ENCODE measurements at regions not wholly inside any gene's neighbourhood (a gene's known extent, or its start where the extent isn't known, plus 50 kb on each side); places are given as distances from the start of the nearest gene placed in this dataset.

DNA sequence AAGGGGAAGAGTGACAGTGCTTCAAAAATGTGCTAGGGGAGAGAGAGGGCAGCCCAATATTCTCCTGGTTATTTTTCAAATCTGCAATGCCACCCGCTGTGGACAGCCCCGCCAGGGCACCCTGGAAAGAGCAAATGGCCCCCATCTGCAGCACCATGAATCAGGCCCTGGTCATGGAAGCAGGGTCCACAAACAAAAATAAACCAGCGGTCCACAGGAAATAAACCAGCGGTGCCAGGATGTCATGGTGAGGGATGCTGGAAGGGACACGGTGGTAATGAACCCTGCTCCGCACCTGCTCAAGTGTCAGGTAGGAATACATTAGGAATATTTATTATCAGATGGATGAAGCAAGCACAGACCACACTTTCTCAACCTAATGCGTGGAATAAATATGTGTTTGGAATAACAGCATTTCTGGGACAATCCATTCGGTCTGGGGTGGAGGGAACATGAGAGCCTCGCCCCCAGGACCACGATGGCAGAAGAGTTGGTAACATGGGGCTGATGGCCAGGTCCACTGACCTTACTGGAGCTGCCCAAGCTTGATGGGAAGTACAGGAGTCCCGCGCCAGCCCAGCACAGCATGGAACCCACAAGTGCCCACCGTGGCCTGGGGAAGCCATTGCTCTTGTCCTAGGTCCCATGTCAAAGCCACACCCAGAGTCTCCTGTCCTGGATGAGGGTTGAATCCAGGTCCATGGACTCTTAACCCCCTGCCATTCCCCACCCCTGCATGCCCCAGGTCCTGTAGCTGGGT, 181.7 kb downstream of the BRD1 start:
- no peak overlapping the region for H3K27ac ChIP-seq (ENCODE audit: low read depth, low read length)
- H3K4me2 ChIP-seq (ENCODE audit: low read depth, low read length, poor library complexity, severe bottlenecking): no peak overlapping the region
- no peaks in the 10 kb centered on the region for H3K9me3 ChIP-seq (ENCODE audit: insufficient read depth, low read length)
- H2AFZ ChIP-seq (ENCODE audit: low read depth, low read length, severe bottlenecking): no peak overlapping the region
- H3K9me2 ChIP-seq (replicated peaks; ENCODE audit: insufficient read depth, low read length): no peaks in the 10 kb centered on the region
- H3K36me3 ChIP-seq (ENCODE audit: low read length): no peaks in the 10 kb centered on the region
- peaks cover 78% of the 10 kb centered on the region for H3K79me2 ChIP-seq (ENCODE audit: insufficient read depth, low read length)
- H3K9ac ChIP-seq (ENCODE audit: low read length): no peak overlapping the region
- H4K20me1 ChIP-seq (ENCODE audit: low read depth, low read length): no peaks in the 10 kb centered on the region
- TF ChIP-seq, protein P1, sequence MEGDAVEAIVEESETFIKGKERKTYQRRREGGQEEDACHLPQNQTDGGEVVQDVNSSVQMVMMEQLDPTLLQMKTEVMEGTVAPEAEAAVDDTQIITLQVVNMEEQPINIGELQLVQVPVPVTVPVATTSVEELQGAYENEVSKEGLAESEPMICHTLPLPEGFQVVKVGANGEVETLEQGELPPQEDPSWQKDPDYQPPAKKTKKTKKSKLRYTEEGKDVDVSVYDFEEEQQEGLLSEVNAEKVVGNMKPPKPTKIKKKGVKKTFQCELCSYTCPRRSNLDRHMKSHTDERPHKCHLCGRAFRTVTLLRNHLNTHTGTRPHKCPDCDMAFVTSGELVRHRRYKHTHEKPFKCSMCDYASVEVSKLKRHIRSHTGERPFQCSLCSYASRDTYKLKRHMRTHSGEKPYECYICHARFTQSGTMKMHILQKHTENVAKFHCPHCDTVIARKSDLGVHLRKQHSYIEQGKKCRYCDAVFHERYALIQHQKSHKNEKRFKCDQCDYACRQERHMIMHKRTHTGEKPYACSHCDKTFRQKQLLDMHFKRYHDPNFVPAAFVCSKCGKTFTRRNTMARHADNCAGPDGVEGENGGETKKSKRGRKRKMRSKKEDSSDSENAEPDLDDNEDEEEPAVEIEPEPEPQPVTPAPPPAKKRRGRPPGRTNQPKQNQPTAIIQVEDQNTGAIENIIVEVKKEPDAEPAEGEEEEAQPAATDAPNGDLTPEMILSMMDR (IDR thresholded peaks at IDR 0.05; ENCODE audit: insufficient read depth, low read length, poor library complexity, severe bottlenecking): no peak
- TF ChIP-seq EZH2phosphoT487 (conservative IDR thresholded peaks at IDR 0.05; ENCODE audit: low read length): no peak
- H3F3A ChIP-seq (ENCODE audit: insufficient read depth): no peaks in the 10 kb centered on the region
- H3K4me3 ChIP-seq (ENCODE audit: insufficient read depth, low read length, poor library complexity, severe bottlenecking): no peak overlapping the region
- H3K27me3 ChIP-seq (ENCODE audit: low read length): no peaks in the 10 kb centered on the region

DNA sequence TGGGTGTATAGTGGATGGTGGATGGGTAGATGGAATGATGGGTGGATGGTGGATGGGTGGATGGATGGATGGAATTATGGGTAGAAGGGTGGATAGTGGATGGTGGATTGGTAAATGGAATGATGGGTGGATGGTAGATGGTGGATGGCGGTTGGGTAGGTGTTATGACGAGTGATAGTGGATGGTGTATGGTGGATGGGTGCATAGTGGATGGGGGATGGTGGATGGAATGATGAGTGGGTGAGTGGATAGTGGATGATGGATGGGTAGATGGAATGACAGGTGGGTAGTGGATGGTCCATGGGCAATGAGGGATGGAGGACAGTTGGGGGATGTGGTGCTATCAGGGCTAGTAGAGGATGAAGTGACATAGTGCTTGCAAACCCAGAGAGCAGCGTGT, 182.4 kb downstream of the BRD1 start:
- TF ChIP-seq EZH2phosphoT487 (conservative IDR thresholded peaks at IDR 0.05; ENCODE audit: low read length): no peak
- TF ChIP-seq, protein P1 (IDR thresholded peaks at IDR 0.05; ENCODE audit: insufficient read depth, low read length, poor library complexity, severe bottlenecking): no peak
- Histone ChIP-seq H2AFZ (ENCODE audit: low read depth, low read length, severe bottlenecking) (no peak overlapping the region), H3K27me3 (ENCODE audit: low read length) (no peaks in the 10 kb centered on the region), H3K9me2 (replicated peaks; ENCODE audit: insufficient read depth, low read length) (no peaks in the 10 kb centered on the region), H3K9ac (ENCODE audit: low read length) (no peak overlapping the region), H3F3A (ENCODE audit: insufficient read depth) (no peaks in the 10 kb centered on the region), H3K4me3 (ENCODE audit: insufficient read depth, low read length, poor library complexity, severe bottlenecking) (no peak overlapping the region), H3K9me3 (ENCODE audit: insufficient read depth, low read length) (no peaks in the 10 kb centered on the region), H3K36me3 (ENCODE audit: low read length) (no peaks in the 10 kb centered on the region), H4K20me1 (ENCODE audit: low read depth, low read length) (no peaks in the 10 kb centered on the region), H3K27ac (ENCODE audit: low read depth, low read length) (no peak overlapping the region), H3K4me2 (ENCODE audit: low read depth, low read length, poor library complexity, severe bottlenecking) (no peak overlapping the region), H3K79me2 (ENCODE audit: insufficient read depth, low read length) (peaks cover 71% of the 10 kb centered on the region)

DNA sequence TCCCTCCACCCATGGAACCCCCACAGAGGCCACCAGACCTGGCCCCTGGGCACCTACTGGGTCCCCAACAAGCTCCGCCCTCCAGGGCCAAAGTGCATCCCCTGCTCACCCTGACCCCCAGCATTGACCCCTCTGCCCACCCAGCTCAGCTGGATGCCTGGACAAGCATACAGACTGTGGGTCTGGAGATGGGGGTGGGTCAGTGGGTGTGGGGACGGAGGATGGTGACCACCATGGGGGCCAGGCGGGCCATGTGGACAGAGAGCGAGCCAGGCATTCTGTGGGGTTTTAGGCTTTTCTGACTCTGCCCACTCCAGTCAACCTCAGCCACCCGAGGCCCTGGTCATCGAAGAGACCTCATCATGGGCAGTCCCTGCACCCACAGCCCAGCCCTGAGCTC, 183.7 kb downstream of the BRD1 start:
- H3K9me3 ChIP-seq (ENCODE audit: insufficient read depth, low read length): no peaks in the 10 kb centered on the region
- no peak overlapping the region for H3K9ac ChIP-seq (ENCODE audit: low read length)
- H3K4me2 ChIP-seq (ENCODE audit: low read depth, low read length, poor library complexity, severe bottlenecking): no peak overlapping the region
- no peak overlapping the region for H3K27ac ChIP-seq (ENCODE audit: low read depth, low read length)
- no peaks in the 10 kb centered on the region for H3K36me3 ChIP-seq (ENCODE audit: low read length)
- no peak overlapping the region for H2AFZ ChIP-seq (ENCODE audit: low read depth, low read length, severe bottlenecking)
- H3K9me2 ChIP-seq (replicated peaks; ENCODE audit: insufficient read depth, low read length): no peaks in the 10 kb centered on the region
- TF ChIP-seq, protein P1 (IDR thresholded peaks at IDR 0.05; ENCODE audit: insufficient read depth, low read length, poor library complexity, severe bottlenecking): no peak
- no peak for TF ChIP-seq EZH2phosphoT487 (conservative IDR thresholded peaks at IDR 0.05; ENCODE audit: low read length)
- H3F3A ChIP-seq (ENCODE audit: insufficient read depth): no peaks in the 10 kb centered on the region
- no peaks in the 10 kb centered on the region for H4K20me1 ChIP-seq (ENCODE audit: low read depth, low read length)
- peaks cover 65% of the 10 kb centered on the region for H3K79me2 ChIP-seq (ENCODE audit: insufficient read depth, low read length)
- H3K4me3 ChIP-seq (ENCODE audit: insufficient read depth, low read length, poor library complexity, severe bottlenecking): no peak overlapping the region
- no peaks in the 10 kb centered on the region for H3K27me3 ChIP-seq (ENCODE audit: low read length)
